ENCODE measurements at regions not wholly inside any gene's neighbourhood (a gene's known extent, or its start where the extent isn't known, plus 50 kb on each side); places are given as distances from the start of the nearest gene placed in this dataset.
"Not testable (repeated sequence)": the region's sequence is repeated elsewhere in the genome, so short reads cannot be mapped to it uniquely, and the experiment has no call there.

GRCh38 chr6:156689656-156690055, 87.5 kb upstream of the ARID1B start:
- no peak for DNase-seq (ENCODE audit: low read depth in 4 of 4, low spot score in 1 of 4)

GRCh38 chr6:156688620-156688971, 88.6 kb upstream of the ARID1B start:
- DNase-seq (ENCODE audit: low read depth in 4 of 4, low spot score in 1 of 4): no peak

- DNase-seq (ENCODE audit: low read depth in 4 of 4, low spot score in 1 of 4): peak in 1 of 4 experiments; percentile 7
Measured at GRCh38 chr6:156687789-156688619, 89.2 kb upstream of the ARID1B start.

GRCh38 chr6:156686995-156687788, 90.0 kb upstream of the ARID1B start:
- DNase-seq (ENCODE audit: low read depth in 4 of 4, low spot score in 1 of 4): peak; percentile 52 to 62 (median 59)

GRCh38 chr6:156686301-156686994, 90.7 kb upstream of the ARID1B start:
- peak in 1 of 4 experiments; percentile 24 for DNase-seq (ENCODE audit: low read depth in 4 of 4, low spot score in 1 of 4)

- DNase-seq (ENCODE audit: low read depth in 4 of 4, low spot score in 1 of 4): no peak
Measured at GRCh38 chr6:156685823-156686222, 91.4 kb upstream of the ARID1B start.

GRCh38 chr6:156683821-156684220, 93.4 kb upstream of the ARID1B start:
- no peak for DNase-seq (ENCODE audit: low read depth in 4 of 4, low spot score in 1 of 4)

- DNase-seq (ENCODE audit: low read depth in 4 of 4, low spot score in 1 of 4): no peak
Measured at GRCh38 chr6:156676721-156677120, 100.5 kb upstream of the ARID1B start.

GRCh38 chr6:156674197-156674596, 103.0 kb upstream of the ARID1B start:
- DNase-seq (ENCODE audit: low read depth in 4 of 4, low spot score in 1 of 4): no peak

- not testable (repeated sequence) for DNase-seq (ENCODE audit: low read depth in 4 of 4, low spot score in 1 of 4)
Measured at GRCh38 chr6:156670097-156670496, 107.1 kb upstream of the ARID1B start.

- peak in 2 of 4 experiments; percentile 22 to 34 for DNase-seq (ENCODE audit: low read depth in 4 of 4, low spot score in 1 of 4)
Measured at GRCh38 chr6:156662025-156662445, 115.1 kb upstream of the ARID1B start.

GRCh38 chr6:156660389-156660788, 116.8 kb upstream of the ARID1B start:
- DNase-seq (ENCODE audit: low read depth in 4 of 4, low spot score in 1 of 4): no peak

- DNase-seq (ENCODE audit: low read depth in 4 of 4, low spot score in 1 of 4): no peak
Measured at GRCh38 chr6:156659822-156660198, 117.4 kb upstream of the ARID1B start.

- no peak for DNase-seq (ENCODE audit: low read depth in 4 of 4, low spot score in 1 of 4)
Measured at GRCh38 chr6:156658966-156659821, 118.0 kb upstream of the ARID1B start.

- no peak for DNase-seq (ENCODE audit: low read depth in 4 of 4, low spot score in 1 of 4)
Measured at GRCh38 chr6:156658186-156658965, 118.8 kb upstream of the ARID1B start.

- no peak for DNase-seq (ENCODE audit: low read depth in 4 of 4, low spot score in 1 of 4)
Measured at GRCh38 chr6:156657296-156657695, 119.9 kb upstream of the ARID1B start.

GRCh38 chr6:156654919-156655918, 122.0 kb upstream of the ARID1B start:
- DNase-seq (ENCODE audit: low read depth in 4 of 4, low spot score in 1 of 4): no peak

- DNase-seq (ENCODE audit: low read depth in 4 of 4, low spot score in 1 of 4): no peak
Measured at GRCh38 chr6:156652231-156652750, 124.9 kb upstream of the ARID1B start.
